BLaER1 (cell line): ENCODE measurements at regions not wholly inside any gene's neighbourhood (a gene's known extent, or its start where the extent isn't known, plus 50 kb on each side); places are given as distances from the start of the nearest gene placed in this dataset.

Experiments used
- H3K27ac ChIP-seq: shearing (Covaris generic); formaldehyde crosslinking; 2 replicates; pipeline ENCODE4 v1.8.1; 2022
- H3K27me3 ChIP-seq: shearing (Covaris generic); formaldehyde crosslinking; 2 replicates; pipeline ENCODE4 v1.8.1; 2022
- H3K36me3 ChIP-seq: shearing (Covaris generic); formaldehyde crosslinking; 2 replicates; pipeline ENCODE4 v1.8.1; 2022
- H3K4me1 ChIP-seq: shearing (Covaris generic); formaldehyde crosslinking; 2 replicates; pipeline ENCODE4 v1.8.1; 2022
- H3K4me2 ChIP-seq: shearing (Covaris generic); formaldehyde crosslinking; 2 replicates; pipeline ENCODE4 v1.8.1; 2022
- H3K4me3 ChIP-seq: shearing (Covaris generic); formaldehyde crosslinking; 2 replicates; pipeline ENCODE4 v1.8.1; 2022
- H3K9ac ChIP-seq: shearing (Covaris generic); formaldehyde crosslinking; 2 replicates; pipeline ENCODE4 v1.8.1; 2022
- H3K9me3 ChIP-seq: shearing (Covaris generic); formaldehyde crosslinking; 2 replicates; pipeline ENCODE4 v1.8.1; 2022
- H4K20me1 ChIP-seq: shearing (Covaris generic); formaldehyde crosslinking; 2 replicates; pipeline ENCODE4 v1.8.1; 2022
- Cebpa-rat ChIP-seq: shearing (Covaris generic); IDR thresholded peaks from 2 replicates; pipeline ENCODE4 v1.8.1; 2022

- Histone ChIP-seq H3K27ac (no peak overlapping the region), H3K4me3 (no peak overlapping the region), H3K9ac (no peak overlapping the region), H3K36me3 (no peaks in the 10 kb centered on the region), H3K27me3 (no peaks in the 10 kb centered on the region), H4K20me1 (no peaks in the 10 kb centered on the region), H3K9me3 (no peaks in the 10 kb centered on the region), H3K4me1 (no peaks in the 10 kb centered on the region), H3K4me2 (no peak overlapping the region)
- TF ChIP-seq Cebpa-rat, result no peak
Measured at GRCh38 chr3:83500931-83501330, 1457.9 kb upstream of the CADM2 start.

DNA sequence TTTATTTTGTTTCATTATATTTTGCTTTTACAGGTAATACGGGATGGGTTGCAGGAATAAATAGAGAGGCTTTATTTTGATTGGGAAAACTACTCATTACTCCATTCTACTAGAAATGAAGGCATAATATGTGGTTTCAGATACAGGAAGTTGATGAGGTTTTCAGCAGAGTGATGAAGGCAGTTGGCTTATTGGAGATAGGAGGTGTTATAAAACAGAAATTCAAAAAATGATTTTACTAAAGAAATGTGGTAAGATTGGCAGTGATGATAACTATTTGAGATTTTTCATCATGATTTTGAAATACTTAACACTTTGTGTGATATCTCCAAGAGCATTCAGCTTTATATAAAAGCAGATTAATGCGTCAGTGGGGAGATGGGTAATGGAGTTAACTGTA is 1445.7 kb upstream of the CADM2 start:
- no peaks in the 10 kb centered on the region for H3K36me3 ChIP-seq
- no peaks in the 10 kb centered on the region for H4K20me1 ChIP-seq
- H3K9ac ChIP-seq, result no peak overlapping the region
- no peaks in the 10 kb centered on the region for H3K9me3 ChIP-seq
- H3K4me3 ChIP-seq, result no peak overlapping the region
- no peak overlapping the region for H3K4me2 ChIP-seq
- no peak for TF ChIP-seq Cebpa-rat
- H3K4me1 ChIP-seq, result no peaks in the 10 kb centered on the region
- no peak overlapping the region for H3K27ac ChIP-seq
- no peaks in the 10 kb centered on the region for H3K27me3 ChIP-seq

GRCh38 chr3:83513677-83514076 is 1445.1 kb upstream of the CADM2 start:
- Histone ChIP-seq H3K9ac (no peak overlapping the region), H3K27me3 (no peaks in the 10 kb centered on the region), H3K27ac (no peak overlapping the region), H3K4me1 (no peaks in the 10 kb centered on the region), H3K4me2 (no peak overlapping the region), H4K20me1 (no peaks in the 10 kb centered on the region), H3K36me3 (no peaks in the 10 kb centered on the region), H3K4me3 (no peak overlapping the region), H3K9me3 (no peaks in the 10 kb centered on the region)
- TF ChIP-seq Cebpa-rat, result no peak

DNA sequence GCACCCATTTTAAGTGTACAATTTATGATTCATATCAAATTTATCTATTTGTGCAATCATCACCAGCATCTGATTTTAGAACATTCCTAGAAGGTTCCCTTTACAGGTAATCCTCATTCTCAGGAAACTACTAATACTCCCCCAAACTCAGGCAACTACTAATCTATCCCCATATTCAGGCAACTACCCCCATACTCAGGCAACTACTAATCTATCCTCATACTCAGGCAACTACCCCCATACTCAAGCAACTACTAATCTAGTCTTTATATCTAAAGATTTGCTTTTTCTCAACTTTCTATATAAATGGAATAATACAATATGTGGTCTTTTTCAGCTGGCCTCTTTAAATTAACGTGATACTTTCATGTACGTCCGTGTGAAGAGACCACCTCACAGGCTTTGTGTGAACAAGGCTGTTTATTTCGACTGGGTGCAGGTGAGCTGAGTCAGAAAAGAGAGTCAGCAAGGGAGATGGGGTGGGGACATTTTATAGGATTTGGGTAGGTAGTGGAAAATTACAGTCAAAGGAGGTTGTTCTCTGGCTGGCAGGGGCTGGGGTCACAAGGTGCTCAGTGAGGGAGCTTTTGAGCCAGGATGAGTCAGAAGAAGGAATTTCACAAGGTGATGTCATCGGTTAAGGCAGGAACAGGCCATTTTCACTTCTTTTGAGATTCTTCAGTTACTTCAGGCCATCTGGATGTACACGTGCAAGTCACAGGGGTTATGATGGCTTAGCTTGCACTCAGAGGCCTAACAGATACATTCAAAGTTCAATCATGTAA is 1444.5 kb upstream of the CADM2 start:
- no peaks in the 10 kb centered on the region for H3K27me3 ChIP-seq
- H3K4me2 ChIP-seq, result no peak overlapping the region
- H3K9ac ChIP-seq, result no peak overlapping the region
- H4K20me1 ChIP-seq, result no peaks in the 10 kb centered on the region
- no peaks in the 10 kb centered on the region for H3K4me1 ChIP-seq
- no peaks in the 10 kb centered on the region for H3K36me3 ChIP-seq
- H3K9me3 ChIP-seq, result no peaks in the 10 kb centered on the region
- TF ChIP-seq Cebpa-rat, result no peak
- H3K27ac ChIP-seq, result no peak overlapping the region
- H3K4me3 ChIP-seq, result no peak overlapping the region

DNA sequence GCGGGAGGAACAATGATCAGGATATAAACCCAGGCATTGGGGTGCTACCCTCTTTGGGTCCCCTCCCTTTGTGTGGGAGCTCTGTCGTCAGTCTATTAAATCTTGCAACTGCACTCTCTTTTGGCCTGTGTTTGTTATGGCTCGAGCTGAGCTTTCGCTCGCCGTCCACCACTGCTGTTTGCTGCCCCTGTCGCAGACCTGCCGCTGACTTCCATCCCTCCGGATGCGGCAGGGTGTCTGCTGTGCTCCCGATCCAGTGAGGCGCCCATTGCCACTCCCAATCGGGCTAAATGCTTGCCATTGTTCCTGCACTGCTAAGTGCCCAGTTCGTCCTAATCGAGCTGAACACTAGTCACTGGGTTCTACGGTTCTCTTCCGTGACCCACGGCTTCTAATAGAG is 1443.7 kb upstream of the CADM2 start:
- TF ChIP-seq Cebpa-rat, result no peak
- Histone ChIP-seq H3K27ac (no peak overlapping the region), H3K27me3 (no peaks in the 10 kb centered on the region), H3K9ac (no peak overlapping the region), H3K4me1 (no peaks in the 10 kb centered on the region), H3K9me3 (no peaks in the 10 kb centered on the region), H3K36me3 (no peaks in the 10 kb centered on the region), H3K4me3 (no peak overlapping the region), H3K4me2 (no peak overlapping the region), H4K20me1 (no peaks in the 10 kb centered on the region)

GRCh38 chr3:83523470-83524073 is 1435.2 kb upstream of the CADM2 start:
- no peak overlapping the region for H3K9ac ChIP-seq
- H4K20me1 ChIP-seq, result no peaks in the 10 kb centered on the region
- no peaks in the 10 kb centered on the region for H3K36me3 ChIP-seq
- no peaks in the 10 kb centered on the region for H3K9me3 ChIP-seq
- no peak overlapping the region for H3K4me3 ChIP-seq
- H3K4me1 ChIP-seq, result no peaks in the 10 kb centered on the region
- H3K4me2 ChIP-seq, result no peak overlapping the region
- TF ChIP-seq Cebpa-rat, result no peak
- H3K27ac ChIP-seq, result no peak overlapping the region
- H3K27me3 ChIP-seq, result no peaks in the 10 kb centered on the region

DNA sequence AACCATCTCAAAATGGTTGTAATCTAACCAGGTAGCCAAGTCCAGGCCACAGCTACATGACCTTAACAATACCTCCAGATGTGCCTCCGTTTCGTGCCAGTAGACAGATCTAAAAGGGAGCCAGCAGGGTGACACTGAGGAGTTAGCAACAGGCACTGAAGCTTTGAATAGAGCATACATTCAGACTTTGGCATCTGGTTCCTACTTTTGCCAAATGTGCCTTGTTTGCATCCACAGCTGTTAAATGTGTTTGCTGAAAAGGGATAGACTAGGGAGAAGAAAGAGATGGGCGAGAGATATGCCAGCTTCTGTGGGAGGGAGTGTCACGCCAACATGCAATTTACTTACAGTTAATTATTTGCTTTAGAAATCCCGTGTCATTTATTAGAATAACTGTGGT is 1433.9 kb upstream of the CADM2 start:
- Histone ChIP-seq H3K4me2 (no peak overlapping the region), H3K9me3 (no peaks in the 10 kb centered on the region), H3K9ac (no peak overlapping the region), H3K36me3 (no peaks in the 10 kb centered on the region), H4K20me1 (no peaks in the 10 kb centered on the region), H3K4me3 (no peak overlapping the region), H3K4me1 (no peaks in the 10 kb centered on the region), H3K27ac (no peak overlapping the region), H3K27me3 (no peaks in the 10 kb centered on the region)
- TF ChIP-seq Cebpa-rat, result no peak

DNA sequence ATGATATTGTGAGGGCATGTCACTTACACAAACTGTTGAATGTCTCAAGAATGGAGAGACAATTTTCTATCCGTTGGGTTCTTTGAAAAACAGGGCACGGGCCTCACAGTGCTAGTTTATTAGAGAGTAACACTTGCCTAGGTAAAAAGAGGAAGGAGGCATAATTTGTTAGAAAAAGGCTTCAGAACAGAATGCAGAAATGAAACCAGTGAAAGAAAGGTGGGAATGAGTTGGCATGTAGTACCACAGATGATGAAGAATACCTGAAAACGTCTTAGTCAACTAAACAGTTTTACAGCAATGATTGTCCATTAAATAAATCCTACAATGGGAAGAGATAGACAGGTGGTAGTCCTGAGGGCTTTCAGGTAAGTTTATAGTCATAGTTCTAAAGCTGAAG is 1399.7 kb upstream of the CADM2 start:
- Histone ChIP-seq H3K27ac (no peak overlapping the region), H3K36me3 (no peaks in the 10 kb centered on the region), H3K27me3 (no peaks in the 10 kb centered on the region), H3K9me3 (peaks cover 5% of the 10 kb centered on the region; the same call in 1 of the 2 replicates), H3K9ac (no peak overlapping the region), H3K4me1 (no peaks in the 10 kb centered on the region), H4K20me1 (no peaks in the 10 kb centered on the region), H3K4me2 (no peak overlapping the region), H3K4me3 (no peak overlapping the region)
- TF ChIP-seq Cebpa-rat, result no peak

DNA sequence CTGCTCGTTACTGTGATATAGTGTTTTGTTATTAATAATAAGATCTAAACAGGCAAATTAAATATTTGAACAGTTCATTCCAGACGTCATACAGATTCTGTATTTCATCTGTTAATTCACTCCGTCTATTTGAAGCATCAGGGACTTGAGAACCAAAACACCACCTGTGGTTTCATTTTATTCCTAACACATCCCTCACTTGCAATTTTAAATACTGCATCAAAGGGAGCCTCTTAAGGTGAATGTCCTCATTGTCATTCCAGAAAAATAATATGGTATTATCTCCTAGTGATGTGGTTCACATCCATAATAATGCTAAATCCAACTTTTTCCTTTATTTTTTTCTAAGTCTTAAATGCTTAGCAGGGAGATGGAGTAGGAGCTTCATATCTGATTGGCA is 1390.9 kb upstream of the CADM2 start:
- no peak overlapping the region for H3K27ac ChIP-seq
- H3K4me2 ChIP-seq, result no peak overlapping the region
- H3K9me3 ChIP-seq, result no peaks in the 10 kb centered on the region
- no peaks in the 10 kb centered on the region for H3K4me1 ChIP-seq
- no peak overlapping the region for H3K4me3 ChIP-seq
- no peaks in the 10 kb centered on the region for H3K27me3 ChIP-seq
- H3K36me3 ChIP-seq, result no peaks in the 10 kb centered on the region
- no peaks in the 10 kb centered on the region for H4K20me1 ChIP-seq
- H3K9ac ChIP-seq, result no peak overlapping the region
- no peak for TF ChIP-seq Cebpa-rat

GRCh38 chr3:83581546-83581945 is 1377.2 kb upstream of the CADM2 start:
- no peak overlapping the region for H3K27ac ChIP-seq
- no peak for TF ChIP-seq Cebpa-rat
- no peak overlapping the region for H3K4me2 ChIP-seq
- no peaks in the 10 kb centered on the region for H3K4me1 ChIP-seq
- no peaks in the 10 kb centered on the region for H3K36me3 ChIP-seq
- H3K9ac ChIP-seq, result no peak overlapping the region
- no peak overlapping the region for H3K4me3 ChIP-seq
- no peaks in the 10 kb centered on the region for H3K27me3 ChIP-seq
- no peaks in the 10 kb centered on the region for H4K20me1 ChIP-seq
- no peaks in the 10 kb centered on the region for H3K9me3 ChIP-seq
